Epidermal melanocyte (primary cell): ENCODE measurements at regions not wholly inside any gene's neighbourhood (a gene's known extent, or its start where the extent isn't known, plus 50 kb on each side); places are given as distances from the start of the nearest gene placed in this dataset.

Experiments
- DNase-seq: peaks from one replicate; pipeline ENCODE4 v3.0.0; 2011; ENCODE audit warnings: low spot score; ENCODE audit not compliant: insufficient read length

GRCh38 chr13:82436099-82436585 is 1446.1 kb downstream of the SLITRK1 start:
- DNase-seq = no peak

- no peak for DNase-seq
Observed at GRCh38 chr13:82432949-82433348, 1449.3 kb downstream of the SLITRK1 start.

- no peak for DNase-seq
Observed at GRCh38 chr13:82412749-82413148, 1469.5 kb downstream of the SLITRK1 start.

- DNase-seq = no peak
Observed at GRCh38 chr13:82407321-82407720, 1475.0 kb downstream of the SLITRK1 start.

- no peak for DNase-seq
Observed at GRCh38 chr13:82374719-82375118, 1507.6 kb downstream of the SLITRK1 start.

- no peak for DNase-seq
Observed at GRCh38 chr13:82370316-82370715, 1512.0 kb downstream of the SLITRK1 start.

- no peak for DNase-seq
Observed at GRCh38 chr13:82364525-82364924, 1517.7 kb downstream of the SLITRK1 start.

GRCh38 chr13:82358284-82358683 is 1524.0 kb downstream of the SLITRK1 start:
- no peak for DNase-seq

- no peak for DNase-seq
Observed at GRCh38 chr13:82356667-82357410, 1525.4 kb downstream of the SLITRK1 start.

- DNase-seq = peak; percentile 17
Observed at GRCh38 chr13:82344867-82345266, 1537.4 kb downstream of the SLITRK1 start.

- DNase-seq = no peak
Observed at GRCh38 chr13:82341116-82341515, 1541.2 kb downstream of the SLITRK1 start.

- no peak for DNase-seq
Observed at GRCh38 chr13:82330499-82330898, 1551.8 kb downstream of the SLITRK1 start.

- no peak for DNase-seq
Observed at GRCh38 chr13:82323101-82323500, 1559.2 kb downstream of the SLITRK1 start.

GRCh38 chr13:82305588-82305987 is 1576.7 kb downstream of the SLITRK1 start:
- no peak for DNase-seq

- DNase-seq = no peak
Observed at GRCh38 chr13:82298106-82298505, 1584.2 kb downstream of the SLITRK1 start.

- DNase-seq = no peak
Observed at GRCh38 chr13:82294226-82294625, 1588.0 kb downstream of the SLITRK1 start.

GRCh38 chr13:82292334-82292733 is 1589.9 kb downstream of the SLITRK1 start:
- no peak for DNase-seq

GRCh38 chr13:82291852-82292251 is 1590.4 kb downstream of the SLITRK1 start:
- no peak for DNase-seq

GRCh38 chr13:82275644-82276043 is 1606.6 kb downstream of the SLITRK1 start:
- DNase-seq = no peak

GRCh38 chr13:82259284-82259683 is 1623.0 kb downstream of the SLITRK1 start:
- DNase-seq = no peak

GRCh38 chr13:82257790-82258507 is 1624.3 kb downstream of the SLITRK1 start:
- no peak for DNase-seq

- no peak for DNase-seq
Observed at GRCh38 chr13:82248762-82249161, 1633.5 kb downstream of the SLITRK1 start.

GRCh38 chr13:82245860-82246259 is 1636.4 kb downstream of the SLITRK1 start:
- no peak for DNase-seq
